ENCODE measurements at regions not wholly inside any gene's neighbourhood (a gene's known extent, or its start where the extent isn't known, plus 50 kb on each side); places are given as distances from the start of the nearest gene placed in this dataset.

DNA sequence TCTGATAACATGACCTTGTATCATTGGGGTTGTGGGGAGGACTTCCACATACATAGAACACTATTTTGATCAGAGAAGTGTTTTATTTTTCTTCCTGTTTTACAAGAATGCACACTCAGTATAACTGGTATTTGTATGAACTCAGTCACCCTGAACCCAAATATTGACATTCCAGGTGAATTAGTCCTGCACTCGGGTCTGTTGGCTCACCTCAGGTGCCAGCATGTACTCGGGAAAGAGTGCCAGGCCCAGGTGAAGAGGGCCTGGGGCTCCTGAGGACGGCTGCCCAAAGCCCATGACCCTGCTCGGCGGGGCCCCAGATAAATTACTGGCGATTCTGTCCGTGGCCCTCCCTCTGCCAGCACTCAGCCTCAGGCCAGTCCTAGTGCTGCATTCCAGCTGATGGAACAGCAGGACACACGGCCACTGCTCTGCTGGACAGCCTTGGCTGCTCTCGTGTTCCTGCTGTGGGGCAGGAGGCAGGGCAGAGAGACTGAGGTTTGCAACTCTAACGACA lies 75.4 kb upstream of the TMPRSS2 start (continued):
- TF ChIP-seq RXRA (CRISPR knock-in tag; IDR thresholded peaks at IDR 0.05): peak; percentile 71; the same call in 1 of the 2 replicates
- no peak for TF ChIP-seq RORA (CRISPR knock-in tag; IDR thresholded peaks at IDR 0.05)
- TF ChIP-seq, protein P1, sequence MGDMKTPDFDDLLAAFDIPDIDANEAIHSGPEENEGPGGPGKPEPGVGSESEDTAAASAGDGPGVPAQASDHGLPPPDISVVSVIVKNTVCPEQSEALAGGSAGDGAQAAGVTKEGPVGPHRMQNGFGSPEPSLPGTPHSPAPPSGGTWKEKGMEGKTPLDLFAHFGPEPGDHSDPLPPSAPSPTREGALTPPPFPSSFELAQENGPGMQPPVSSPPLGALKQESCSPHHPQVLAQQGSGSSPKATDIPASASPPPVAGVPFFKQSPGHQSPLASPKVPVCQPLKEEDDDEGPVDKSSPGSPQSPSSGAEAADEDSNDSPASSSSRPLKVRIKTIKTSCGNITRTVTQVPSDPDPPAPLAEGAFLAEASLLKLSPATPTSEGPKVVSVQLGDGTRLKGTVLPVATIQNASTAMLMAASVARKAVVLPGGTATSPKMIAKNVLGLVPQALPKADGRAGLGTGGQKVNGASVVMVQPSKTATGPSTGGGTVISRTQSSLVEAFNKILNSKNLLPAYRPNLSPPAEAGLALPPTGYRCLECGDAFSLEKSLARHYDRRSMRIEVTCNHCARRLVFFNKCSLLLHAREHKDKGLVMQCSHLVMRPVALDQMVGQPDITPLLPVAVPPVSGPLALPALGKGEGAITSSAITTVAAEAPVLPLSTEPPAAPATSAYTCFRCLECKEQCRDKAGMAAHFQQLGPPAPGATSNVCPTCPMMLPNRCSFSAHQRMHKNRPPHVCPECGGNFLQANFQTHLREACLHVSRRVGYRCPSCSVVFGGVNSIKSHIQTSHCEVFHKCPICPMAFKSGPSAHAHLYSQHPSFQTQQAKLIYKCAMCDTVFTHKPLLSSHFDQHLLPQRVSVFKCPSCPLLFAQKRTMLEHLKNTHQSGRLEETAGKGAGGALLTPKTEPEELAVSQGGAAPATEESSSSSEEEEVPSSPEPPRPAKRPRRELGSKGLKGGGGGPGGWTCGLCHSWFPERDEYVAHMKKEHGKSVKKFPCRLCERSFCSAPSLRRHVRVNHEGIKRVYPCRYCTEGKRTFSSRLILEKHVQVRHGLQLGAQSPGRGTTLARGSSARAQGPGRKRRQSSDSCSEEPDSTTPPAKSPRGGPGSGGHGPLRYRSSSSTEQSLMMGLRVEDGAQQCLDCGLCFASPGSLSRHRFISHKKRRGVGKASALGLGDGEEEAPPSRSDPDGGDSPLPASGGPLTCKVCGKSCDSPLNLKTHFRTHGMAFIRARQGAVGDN (CRISPR knock-in tag; IDR thresholded peaks at IDR 0.05): peak; percentile 63
- peak; percentile 71; the same call in 1 of the 2 replicates for TF ChIP-seq ZNF292 (CRISPR knock-in tag; IDR thresholded peaks at IDR 0.05; ENCODE audit: borderline replicate concordance, low read depth)
- no peak for TF ChIP-seq CREB1 (IDR thresholded peaks at IDR 0.05)
- no peak for TF ChIP-seq CREB1 (CRISPR knock-in tag; IDR thresholded peaks at IDR 0.05)
- TF ChIP-seq ZNF263 (CRISPR knock-in tag; IDR thresholded peaks at IDR 0.05): peak; percentile 84; the same call in 1 of the 2 replicates
- TF ChIP-seq SAP130 (CRISPR knock-in tag; IDR thresholded peaks at IDR 0.05; ENCODE audit: low read depth): peak; percentile 54
- peak; percentile 31; the same call in 1 of the 2 replicates for TF ChIP-seq HMG20A (CRISPR knock-in tag; IDR thresholded peaks at IDR 0.05; ENCODE audit: borderline replicate concordance)
- TF ChIP-seq AGO2 (optimal IDR thresholded peaks at IDR 0.05; ENCODE audit: low read depth, low read length): no peak
- TF ChIP-seq ZSCAN12 (CRISPR knock-in tag; IDR thresholded peaks at IDR 0.05): no peak
- TF ChIP-seq PHF8 (CRISPR knock-in tag; IDR thresholded peaks at IDR 0.05): no peak
- TF ChIP-seq JUND (CRISPR knock-in tag; IDR thresholded peaks at IDR 0.05): peak; percentile 48; the same call in 1 of the 2 replicates
- 0 out of 2 replicates have a peak, but pooled peaks have one; percentile 27 for TF ChIP-seq BCL6 (CRISPR knock-in tag; IDR thresholded peaks at IDR 0.05)
- TF ChIP-seq RXRB (CRISPR knock-in tag; IDR thresholded peaks at IDR 0.05; ENCODE audit: borderline replicate concordance): peak; percentile 54; the same call in 1 of the 2 replicates
- TF ChIP-seq LCORL (IDR thresholded peaks at IDR 0.05): no peak
- TF ChIP-seq LCORL (CRISPR knock-in tag; IDR thresholded peaks at IDR 0.05): peak; percentile 63; the same call in 1 of the 2 replicates
- peak in 1 of 2 experiments; percentile 54; a peak in 2 of 4 replicates for TF ChIP-seq EP300 (IDR thresholded peaks at IDR 0.05; ENCODE audit: low read depth in 2 of 2, low read length in 2 of 2)
- no peak for TF ChIP-seq EP300 (CRISPR knock-in tag; IDR thresholded peaks at IDR 0.05; ENCODE audit: borderline replicate concordance)
- no peak for TF ChIP-seq MED8 (CRISPR knock-in tag; IDR thresholded peaks at IDR 0.05; ENCODE audit: insufficient replicate concordance)
- TF ChIP-seq ZKSCAN5 (CRISPR knock-in tag; IDR thresholded peaks at IDR 0.05): no peak
- TF ChIP-seq PHF21A (CRISPR knock-in tag; IDR thresholded peaks at IDR 0.05): peak; percentile 27; the same call in 1 of the 2 replicates
- no peak for TF ChIP-seq ZHX2 (IDR thresholded peaks at IDR 0.05; ENCODE audit: low read depth)
- TF ChIP-seq ZHX2 (CRISPR knock-in tag; IDR thresholded peaks at IDR 0.05; ENCODE audit: borderline replicate concordance): no peak

Measured in HepG2 (cell line).